ENCODE measurements at regions not wholly inside any gene's neighbourhood (a gene's known extent, or its start where the extent isn't known, plus 50 kb on each side); places are given as distances from the start of the nearest gene placed in this dataset.

- no peak overlapping the region for H3K27ac Mint-ChIP-seq
- ChIA-PET CTCF (no interaction called here), POLR2A (no interaction called here)
- TF ChIP-seq ZNF219 (CRISPR knock-in tag; IDR thresholded peaks at IDR 0.05; ENCODE audit: borderline replicate concordance) (no peak), RORB (CRISPR knock-in tag; IDR thresholded peaks at IDR 0.05) (no peak), ZNF232 (CRISPR knock-in tag; IDR thresholded peaks at IDR 0.05) (no peak), SMAD4 (CRISPR knock-in tag; IDR thresholded peaks at IDR 0.05) (no peak), ZNF263 (CRISPR knock-in tag; IDR thresholded peaks at IDR 0.05; ENCODE audit: low read depth) (no peak)
- ATAC-seq (no peak), DNase-seq (ENCODE audit: low spot score) (no peak)
- H3K4me1 Mint-ChIP-seq, result no peaks in the 10 kb centered on the region
- H3K9me3 Mint-ChIP-seq, result no peaks in the 10 kb centered on the region
- H3K27me3 Mint-ChIP-seq (ENCODE audit: low read depth), result no peaks in the 10 kb centered on the region
- no peak overlapping the region for H3K4me3 Mint-ChIP-seq
- H3K36me3 Mint-ChIP-seq, result no peaks in the 10 kb centered on the region
Measured at GRCh38 chr4:133856731-133857355, 344.7 kb downstream of the PABPC4L start.

GRCh38 chr4:133855001-133855400 lies 346.6 kb downstream of the PABPC4L start:
- no peaks in the 10 kb centered on the region for H3K27me3 Mint-ChIP-seq (ENCODE audit: low read depth)
- no peak overlapping the region for H3K4me3 Mint-ChIP-seq
- ChIA-PET POLR2A (no interaction called here), CTCF (no interaction called here)
- H3K9me3 Mint-ChIP-seq, result no peaks in the 10 kb centered on the region
- no peak for DNase-seq (ENCODE audit: low spot score)
- no peak overlapping the region for H3K27ac Mint-ChIP-seq
- ATAC-seq, result no peak
- TF ChIP-seq ZNF317 (CRISPR knock-in tag; IDR thresholded peaks at IDR 0.05; ENCODE audit: borderline replicate concordance, low read depth), result no peak
- no peak for TF ChIP-seq IRF2 (CRISPR knock-in tag; IDR thresholded peaks at IDR 0.05; ENCODE audit: borderline replicate concordance, low read depth)
- no peak for TF ChIP-seq E2F4 (CRISPR knock-in tag; IDR thresholded peaks at IDR 0.05; ENCODE audit: borderline replicate concordance, low read depth)
- TF ChIP-seq MLX (CRISPR knock-in tag; IDR thresholded peaks at IDR 0.05), result no peak
- TF ChIP-seq ELF4 (CRISPR knock-in tag; IDR thresholded peaks at IDR 0.05; ENCODE audit: low read depth), result no peak
- no peak for TF ChIP-seq NR2C2 (CRISPR knock-in tag; IDR thresholded peaks at IDR 0.05)
- no peak for TF ChIP-seq ZNF532 (CRISPR knock-in tag; IDR thresholded peaks at IDR 0.05; ENCODE audit: borderline replicate concordance)
- no peak for TF ChIP-seq SMAD3 (CRISPR knock-in tag; IDR thresholded peaks at IDR 0.05; ENCODE audit: borderline replicate concordance)
- no peak for TF ChIP-seq NR1H2 (CRISPR knock-in tag; IDR thresholded peaks at IDR 0.05)
- H3K36me3 Mint-ChIP-seq, result no peaks in the 10 kb centered on the region
- no peaks in the 10 kb centered on the region for H3K4me1 Mint-ChIP-seq

GRCh38 chr4:133839326-133839725 lies 362.3 kb downstream of the PABPC4L start:
- ATAC-seq (no peak), DNase-seq (ENCODE audit: low spot score) (no peak)
- Mint-ChIP-seq H3K4me1 (no peaks in the 10 kb centered on the region), H3K27me3 (ENCODE audit: low read depth) (no peaks in the 10 kb centered on the region), H3K9me3 (peaks cover 39% of the 10 kb centered on the region), H3K4me3 (no peak overlapping the region), H3K27ac (no peak overlapping the region), H3K36me3 (peaks cover 30% of the 10 kb centered on the region)
- TF ChIP-seq CTCF (IDR thresholded peaks at IDR 0.05), result no peak
- no peak for TF ChIP-seq SMAD4 (CRISPR knock-in tag; IDR thresholded peaks at IDR 0.05)
- TF ChIP-seq TEAD1 (CRISPR knock-in tag; IDR thresholded peaks at IDR 0.05), result no peak
- no peak for TF ChIP-seq ZBTB43 (CRISPR knock-in tag; IDR thresholded peaks at IDR 0.05)
- POLR2A ChIA-PET, result no interaction called here
- CTCF ChIA-PET, result interaction anchor here (0.6 to 2.0 kb wide), 7 partner anchors 355 to 693 kb away, joined by 3 to 7 read pairs (median 3); no protein-coding TSS in a partner anchor

Data from WTC11 (cell line).